ENCODE measurements at regions not wholly inside any gene's neighbourhood (a gene's known extent, or its start where the extent isn't known, plus 50 kb on each side); places are given as distances from the start of the nearest gene placed in this dataset.
"Not testable (repeated sequence)": the region's sequence is repeated elsewhere in the genome, so short reads cannot be mapped to it uniquely, and the experiment has no call there.

- TF ChIP-seq CTCF (IDR thresholded peaks at IDR 0.05) = no peak
- H3K9me3 ChIP-seq = no peaks in the 10 kb centered on the region
- H3K27ac ChIP-seq = no peak overlapping the region
- no peaks in the 10 kb centered on the region for H3K27me3 ChIP-seq (replicated peaks; ENCODE audit: insufficient read depth)
- H3K36me3 ChIP-seq = no peaks in the 10 kb centered on the region
- no peaks in the 10 kb centered on the region for H3K4me1 ChIP-seq (ENCODE audit: control insufficient read depth in 1 of 2, low read depth in 2 of 2)
- no peak overlapping the region for H3K4me3 ChIP-seq
- no peak for ATAC-seq (ENCODE audit: insufficient number of reproducible peaks, low FRiP score, low read depth)
- no peak for DNase-seq (ENCODE audit: low spot score)
These were observed 497.6 kb upstream of the PHF14 start for GRCh38 chr7:10475940-10476641.

- Histone ChIP-seq H3K4me1 (ENCODE audit: control insufficient read depth in 1 of 2, low read depth in 2 of 2) (no peaks in the 10 kb centered on the region), H3K27ac (no peak overlapping the region), H3K27me3 (replicated peaks; ENCODE audit: insufficient read depth) (no peaks in the 10 kb centered on the region), H3K4me3 (no peak overlapping the region), H3K9me3 (no peaks in the 10 kb centered on the region), H3K36me3 (no peaks in the 10 kb centered on the region)
- ATAC-seq (ENCODE audit: insufficient number of reproducible peaks, low FRiP score, low read depth) = no peak
- DNase-seq (ENCODE audit: low spot score) = no peak
- TF ChIP-seq CTCF (IDR thresholded peaks at IDR 0.05) = no peak
These were observed 497.0 kb upstream of the PHF14 start for GRCh38 chr7:10476642-10477041.

GRCh38 chr7:10483671-10484070 is 490.0 kb upstream of the PHF14 start:
- no peaks in the 10 kb centered on the region for H3K27me3 ChIP-seq (replicated peaks; ENCODE audit: insufficient read depth)

GRCh38 chr7:10484767-10485166 is 488.9 kb upstream of the PHF14 start:
- no peaks in the 10 kb centered on the region for H3K9me3 ChIP-seq
- DNase-seq (ENCODE audit: low spot score) (no peak), ATAC-seq (ENCODE audit: insufficient number of reproducible peaks, low FRiP score, low read depth) (no peak)
- TF ChIP-seq CTCF (IDR thresholded peaks at IDR 0.05) = no peak
- no peak overlapping the region for H3K27ac ChIP-seq
- no peaks in the 10 kb centered on the region for H3K27me3 ChIP-seq (replicated peaks; ENCODE audit: insufficient read depth)
- no peak overlapping the region for H3K4me3 ChIP-seq
- H3K36me3 ChIP-seq = no peaks in the 10 kb centered on the region
- no peaks in the 10 kb centered on the region for H3K4me1 ChIP-seq (ENCODE audit: control insufficient read depth in 1 of 2, low read depth in 2 of 2)

More at GRCh38 chr7:10483671-10484070, 490.0 kb upstream of the PHF14 start:
- H3K4me3 ChIP-seq = no peak overlapping the region
- H3K4me1 ChIP-seq (ENCODE audit: control insufficient read depth in 1 of 2, low read depth in 2 of 2) = no peaks in the 10 kb centered on the region
- no peak for TF ChIP-seq CTCF (IDR thresholded peaks at IDR 0.05)
- H3K36me3 ChIP-seq = no peaks in the 10 kb centered on the region
- DNase-seq (ENCODE audit: low spot score) (no peak), ATAC-seq (ENCODE audit: insufficient number of reproducible peaks, low FRiP score, low read depth) (no peak)
- H3K9me3 ChIP-seq = no peaks in the 10 kb centered on the region
- H3K27ac ChIP-seq = no peak overlapping the region

- DNase-seq (ENCODE audit: low spot score); H3K36me3 ChIP-seq; H3K9me3 ChIP-seq; H3K4me3 ChIP-seq; H3K4me1 ChIP-seq (ENCODE audit: control insufficient read depth in 1 of 2, low read depth in 2 of 2); H3K27ac ChIP-seq; H3K27me3 ChIP-seq (replicated peaks; ENCODE audit: insufficient read depth); ATAC-seq (ENCODE audit: insufficient number of reproducible peaks, low FRiP score, low read depth): not testable (repeated sequence)
These were observed 472.3 kb upstream of the PHF14 start for GRCh38 chr7:10501206-10501884.

All from thoracic aorta (tissue), 2 donors.